Liver (tissue), 7 donors: ENCODE measurements at regions not wholly inside any gene's neighbourhood (a gene's known extent, or its start where the extent isn't known, plus 50 kb on each side); places are given as distances from the start of the nearest gene placed in this dataset.

Experiments used
- DNase-seq: peaks from one replicate; pipeline ENCODE4 v3.0.0-alpha.2; 2017; ENCODE audit warnings: low spot score
- H3K27ac ChIP-seq, 2 donors: one replicate each; pipeline ENCODE4 v1.7.0; 2013; ENCODE audit warnings: inconsistent platforms in 2 of 2, low read length in 2 of 2, control low read depth in 1 of 2, low read depth in 1 of 2, mild to moderate bottlenecking in 1 of 2
- H3K27me3 ChIP-seq, 4 donors: one replicate each; pipeline versions ENCODE4 v1.6.1 to v1.7.0; 2013; ENCODE audit warnings: low read length in 3 of 4, inconsistent platforms in 1 of 4, mild to moderate bottlenecking in 1 of 4, moderate library complexity in 1 of 4; ENCODE audit not compliant: control insufficient read depth in 4 of 4, insufficient read depth in 4 of 4
- H3K36me3 ChIP-seq, 4 donors: one replicate each; pipeline versions ENCODE4 v1.6.1 to v1.7.0; 2013; ENCODE audit warnings: low read length in 3 of 4, mild to moderate bottlenecking in 3 of 4, low read depth in 1 of 4, moderate library complexity in 1 of 4; ENCODE audit not compliant: control insufficient read depth in 4 of 4, insufficient read depth in 3 of 4
- H3K4me1 ChIP-seq, 4 donors: one replicate each; pipeline versions ENCODE4 v1.6.1 to v1.7.0; 2013; ENCODE audit warnings: low read length in 3 of 4, mild to moderate bottlenecking in 3 of 4, moderate library complexity in 1 of 4; ENCODE audit not compliant: control insufficient read depth in 4 of 4, insufficient read depth in 4 of 4
- H3K4me3 ChIP-seq, 3 donors: one replicate each; pipeline versions ENCODE4 v1.6.1 to v1.7.0; 2013; ENCODE audit warnings: low read length in 3 of 3, control low read depth in 1 of 3, low read depth in 1 of 3, mild to moderate bottlenecking in 1 of 3
- H3K9ac ChIP-seq, 2 donors: one replicate each; pipeline ENCODE4 v1.7.0; 2013; ENCODE audit warnings: low read length in 2 of 2, mild to moderate bottlenecking in 2 of 2, moderate library complexity in 2 of 2, control low read depth in 1 of 2, low read depth in 1 of 2
- H3K9me3 ChIP-seq, 4 donors: one replicate each; pipeline versions ENCODE4 v1.6.1 to v1.7.0; 2013; ENCODE audit warnings: low read length in 3 of 4; ENCODE audit not compliant: control insufficient read depth in 4 of 4
- EGR1 ChIP-seq, 2 donors: IDR thresholded peaks; 2 replicates each; pipeline ENCODE4 v1.6.1; 2016 to 2018; ENCODE audit warnings: antibody characterized with exemption in 2 of 2, low read depth in 2 of 2
- FOXA1 ChIP-seq: IDR thresholded peaks from 2 replicates; pipeline ENCODE4 v1.6.1; 2016; ENCODE audit warnings: antibody characterized with exemption
- GABPA ChIP-seq, 2 donors: IDR thresholded peaks in 1 of 2; conservative IDR thresholded peaks in 1 of 2; 2 replicates each; pipeline ENCODE4 v1.6.1; 2016; ENCODE audit warnings: antibody characterized with exemption in 2 of 2, mild to moderate bottlenecking in 1 of 2, moderate library complexity in 1 of 2
- HNF4A ChIP-seq, 2 donors: conservative IDR thresholded peaks; 2 replicates each; pipeline ENCODE4 v1.6.1; 2016; ENCODE audit warnings: antibody characterized with exemption in 2 of 2, mild to moderate bottlenecking in 2 of 2
- HNF4G ChIP-seq: IDR thresholded peaks from 2 replicates; pipeline ENCODE4 v1.6.1; 2016; ENCODE audit warnings: antibody characterized with exemption
- JUND ChIP-seq, 2 donors: IDR thresholded peaks; 2 replicates each; pipeline ENCODE4 v1.6.1; 2016; ENCODE audit warnings: antibody characterized with exemption in 2 of 2
- NR2F2 ChIP-seq: IDR thresholded peaks from 2 replicates; pipeline ENCODE4 v1.6.1; 2016; ENCODE audit warnings: antibody characterized with exemption
- RAD21 ChIP-seq, 2 donors: IDR thresholded peaks; 2 replicates each; pipeline ENCODE4 v1.6.1; 2016; ENCODE audit warnings: antibody characterized with exemption in 2 of 2, mild to moderate bottlenecking in 2 of 2
- RXRA ChIP-seq, 2 donors: IDR thresholded peaks; 2 replicates each; pipeline ENCODE4 v1.6.1; 2017 to 2018; ENCODE audit warnings: antibody characterized with exemption in 2 of 2, mild to moderate bottlenecking in 1 of 2
- YY1 ChIP-seq: IDR thresholded peaks from 2 replicates; pipeline ENCODE4 v1.6.1; 2016; ENCODE audit warnings: antibody characterized with exemption, mild to moderate bottlenecking
- WGBS: extraction: QIAGEN DNeasy Blood & Tissue Kit; methylation state at CpG from one replicate; pipeline ENCODE4 v1.1.7; 2013; 5-methylcytosine and 5-hydroxymethylcytosine counted together
- TF ChIP-seq, protein P1 (sequence below): IDR thresholded peaks from 2 replicates; pipeline ENCODE4 v1.6.1; 2016; ENCODE audit warnings: antibody characterized with exemption
- TF ChIP-seq, protein P2 (sequence below): IDR thresholded peaks from 2 replicates; pipeline ENCODE4 v1.6.1; 2016; ENCODE audit warnings: antibody characterized with exemption, mild to moderate bottlenecking
- TF ChIP-seq, protein P3 (sequence below): IDR thresholded peaks from 2 replicates; pipeline ENCODE4 v1.6.1; 2016; ENCODE audit warnings: antibody characterized with exemption
- donor health status: healthy.
- donor health status: healthy.
- donor health status: healthy.
- donor health status: healthy.

DNA sequence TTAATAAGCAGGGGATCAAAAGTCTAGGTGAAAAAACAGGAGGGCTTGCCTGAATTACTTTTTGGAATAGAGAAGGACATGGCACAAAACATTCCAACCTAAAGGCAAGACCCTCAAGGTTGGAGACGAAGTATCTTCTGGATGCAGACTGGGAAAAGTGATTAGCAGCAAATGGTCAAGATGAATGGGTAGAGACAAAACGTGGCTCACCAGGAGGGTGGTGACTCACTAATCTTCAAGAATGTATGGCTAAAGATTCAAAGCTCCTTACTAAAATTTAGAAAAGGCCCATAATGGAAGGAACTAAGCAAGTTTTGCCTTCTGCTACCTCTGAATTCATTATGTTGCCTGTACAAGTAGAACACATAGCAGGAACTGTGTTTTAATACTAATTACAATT is 469.5 kb upstream of the RBFOX1 start:
- no peak overlapping the region for H3K9ac ChIP-seq
- no peak overlapping the region for H3K4me3 ChIP-seq
- TF ChIP-seq, protein P1, sequence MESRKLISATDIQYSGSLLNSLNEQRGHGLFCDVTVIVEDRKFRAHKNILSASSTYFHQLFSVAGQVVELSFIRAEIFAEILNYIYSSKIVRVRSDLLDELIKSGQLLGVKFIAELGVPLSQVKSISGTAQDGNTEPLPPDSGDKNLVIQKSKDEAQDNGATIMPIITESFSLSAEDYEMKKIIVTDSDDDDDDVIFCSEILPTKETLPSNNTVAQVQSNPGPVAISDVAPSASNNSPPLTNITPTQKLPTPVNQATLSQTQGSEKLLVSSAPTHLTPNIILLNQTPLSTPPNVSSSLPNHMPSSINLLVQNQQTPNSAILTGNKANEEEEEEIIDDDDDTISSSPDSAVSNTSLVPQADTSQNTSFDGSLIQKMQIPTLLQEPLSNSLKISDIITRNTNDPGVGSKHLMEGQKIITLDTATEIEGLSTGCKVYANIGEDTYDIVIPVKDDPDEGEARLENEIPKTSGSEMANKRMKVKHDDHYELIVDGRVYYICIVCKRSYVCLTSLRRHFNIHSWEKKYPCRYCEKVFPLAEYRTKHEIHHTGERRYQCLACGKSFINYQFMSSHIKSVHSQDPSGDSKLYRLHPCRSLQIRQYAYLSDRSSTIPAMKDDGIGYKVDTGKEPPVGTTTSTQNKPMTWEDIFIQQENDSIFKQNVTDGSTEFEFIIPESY = no peak
- no peak for TF ChIP-seq FOXA1
- TF ChIP-seq, protein P2, sequence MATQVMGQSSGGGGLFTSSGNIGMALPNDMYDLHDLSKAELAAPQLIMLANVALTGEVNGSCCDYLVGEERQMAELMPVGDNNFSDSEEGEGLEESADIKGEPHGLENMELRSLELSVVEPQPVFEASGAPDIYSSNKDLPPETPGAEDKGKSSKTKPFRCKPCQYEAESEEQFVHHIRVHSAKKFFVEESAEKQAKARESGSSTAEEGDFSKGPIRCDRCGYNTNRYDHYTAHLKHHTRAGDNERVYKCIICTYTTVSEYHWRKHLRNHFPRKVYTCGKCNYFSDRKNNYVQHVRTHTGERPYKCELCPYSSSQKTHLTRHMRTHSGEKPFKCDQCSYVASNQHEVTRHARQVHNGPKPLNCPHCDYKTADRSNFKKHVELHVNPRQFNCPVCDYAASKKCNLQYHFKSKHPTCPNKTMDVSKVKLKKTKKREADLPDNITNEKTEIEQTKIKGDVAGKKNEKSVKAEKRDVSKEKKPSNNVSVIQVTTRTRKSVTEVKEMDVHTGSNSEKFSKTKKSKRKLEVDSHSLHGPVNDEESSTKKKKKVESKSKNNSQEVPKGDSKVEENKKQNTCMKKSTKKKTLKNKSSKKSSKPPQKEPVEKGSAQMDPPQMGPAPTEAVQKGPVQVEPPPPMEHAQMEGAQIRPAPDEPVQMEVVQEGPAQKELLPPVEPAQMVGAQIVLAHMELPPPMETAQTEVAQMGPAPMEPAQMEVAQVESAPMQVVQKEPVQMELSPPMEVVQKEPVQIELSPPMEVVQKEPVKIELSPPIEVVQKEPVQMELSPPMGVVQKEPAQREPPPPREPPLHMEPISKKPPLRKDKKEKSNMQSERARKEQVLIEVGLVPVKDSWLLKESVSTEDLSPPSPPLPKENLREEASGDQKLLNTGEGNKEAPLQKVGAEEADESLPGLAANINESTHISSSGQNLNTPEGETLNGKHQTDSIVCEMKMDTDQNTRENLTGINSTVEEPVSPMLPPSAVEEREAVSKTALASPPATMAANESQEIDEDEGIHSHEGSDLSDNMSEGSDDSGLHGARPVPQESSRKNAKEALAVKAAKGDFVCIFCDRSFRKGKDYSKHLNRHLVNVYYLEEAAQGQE = no peak
- TF ChIP-seq EGR1 (IDR thresholded peaks at IDR 0.05; ENCODE audit: low read depth in 2 of 2) = no peak
- TF ChIP-seq HNF4A (conservative IDR thresholded peaks at IDR 0.05) = no peak
- TF ChIP-seq HNF4G = no peak
- no peak for TF ChIP-seq RAD21 (IDR thresholded peaks at IDR 0.05)
- no peak for TF ChIP-seq NR2F2
- no peak for TF ChIP-seq JUND (IDR thresholded peaks at IDR 0.05)
- TF ChIP-seq YY1 = no peak
- no peak for TF ChIP-seq GABPA (IDR thresholded peaks at IDR 0.05 in 1 of 2, conservative IDR thresholded peaks at IDR 0.05 in 1 of 2)
- TF ChIP-seq RXRA (IDR thresholded peaks at IDR 0.05) = no peak
- TF ChIP-seq, protein P3, sequence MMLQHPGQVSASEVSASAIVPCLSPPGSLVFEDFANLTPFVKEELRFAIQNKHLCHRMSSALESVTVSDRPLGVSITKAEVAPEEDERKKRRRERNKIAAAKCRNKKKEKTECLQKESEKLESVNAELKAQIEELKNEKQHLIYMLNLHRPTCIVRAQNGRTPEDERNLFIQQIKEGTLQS = no peak
- no peaks in the 10 kb centered on the region for H3K9me3 ChIP-seq
- no peak overlapping the region for H3K27ac ChIP-seq
- no peak for DNase-seq
- 47% methylated on average over 2 of the region's 2 CpGs for WGBS
- H3K36me3 ChIP-seq = no peaks in the 10 kb centered on the region
- no peaks in the 10 kb centered on the region for H3K27me3 ChIP-seq
- no peaks in the 10 kb centered on the region for H3K4me1 ChIP-seq

DNA sequence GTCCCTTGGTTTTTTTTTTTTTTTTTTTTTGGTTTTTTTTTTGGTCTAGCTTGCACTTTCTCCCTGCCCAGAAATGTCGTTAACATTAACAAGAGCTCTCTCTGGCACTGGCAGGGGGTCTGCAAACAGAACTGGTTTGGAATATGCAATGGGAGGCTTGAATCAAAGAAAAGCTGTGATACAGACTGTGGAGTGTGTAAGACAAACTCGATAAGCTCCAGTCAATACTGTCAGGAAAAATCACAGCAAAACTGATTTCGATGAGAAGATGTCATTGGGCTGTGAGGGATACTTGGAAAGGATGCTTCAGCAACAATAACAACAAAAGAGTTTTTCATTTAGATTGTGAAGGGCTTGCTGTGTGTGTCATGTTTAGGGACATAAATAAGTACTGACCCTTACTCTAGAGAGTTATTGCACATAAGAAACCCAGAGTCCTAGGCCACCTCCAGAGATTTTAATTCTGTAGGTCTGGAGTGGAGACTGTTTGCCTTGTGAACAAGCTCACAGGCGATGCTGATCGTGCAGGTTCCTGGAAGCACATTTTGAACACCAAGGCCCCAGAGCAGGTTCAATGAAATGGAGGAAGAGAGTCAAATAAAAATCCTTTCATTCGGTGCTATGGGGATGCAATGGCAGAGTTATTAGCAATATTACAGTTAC is 470.7 kb upstream of the RBFOX1 start:
- 60% methylated on average over 6 of the region's 6 CpGs for WGBS
- H3K9ac ChIP-seq = no peak overlapping the region
- DNase-seq = no peak
- TF ChIP-seq RXRA (IDR thresholded peaks at IDR 0.05) (no peak), YY1 (no peak)
- TF ChIP-seq, protein P3 = no peak
- H3K36me3 ChIP-seq = no peaks in the 10 kb centered on the region
- H3K9me3 ChIP-seq = no peaks in the 10 kb centered on the region
- H3K27me3 ChIP-seq = no peaks in the 10 kb centered on the region
- no peaks in the 10 kb centered on the region for H3K4me1 ChIP-seq
- H3K4me3 ChIP-seq = no peak overlapping the region
- H3K27ac ChIP-seq = no peak overlapping the region
